ENCODE measurements at regions not wholly inside any gene's neighbourhood (a gene's known extent, or its start where the extent isn't known, plus 50 kb on each side); places are given as distances from the start of the nearest gene placed in this dataset.

GRCh38 chr15:46146002-46146401, 511.2 kb downstream of the SQOR start:
- Histone ChIP-seq H3K27ac (no peak overlapping the region), H3K9me3 (no peaks in the 10 kb centered on the region), H3K36me3 (peaks cover 0 to 2% of the 10 kb centered on the region in 2 donors), H3K4me1 (no peaks in the 10 kb centered on the region), H3K4me3 (no peak overlapping the region), H3K27me3 (no peaks in the 10 kb centered on the region)
- TF ChIP-seq CTCF (IDR thresholded peaks at IDR 0.05) (no peak), POLR2A (IDR thresholded peaks at IDR 0.05) (no peak)
- intact Hi-C loops (cut with DNase I; ENCODE audit: low total_unique reads): no loop called here
- no peak for DNase-seq

GRCh38 chr15:46146915-46147314, 512.1 kb downstream of the SQOR start:
- no peak for DNase-seq

GRCh38 chr15:46151786-46152185, 517.0 kb downstream of the SQOR start:
- DNase-seq: no peak
- H3K9me3 ChIP-seq: no peaks in the 10 kb centered on the region
- H3K27ac ChIP-seq: no peak overlapping the region
- intact Hi-C loops (cut with DNase I; ENCODE audit: low total_unique reads): no loop called here
- H3K36me3 ChIP-seq: peaks cover 0 to 2% of the 10 kb centered on the region in 2 donors
- no peaks in the 10 kb centered on the region for H3K27me3 ChIP-seq
- no peaks in the 10 kb centered on the region for H3K4me1 ChIP-seq
- TF ChIP-seq CTCF (IDR thresholded peaks at IDR 0.05) (no peak), POLR2A (IDR thresholded peaks at IDR 0.05) (no peak)
- no peak overlapping the region for H3K4me3 ChIP-seq

More at GRCh38 chr15:46146915-46147314, 512.1 kb downstream of the SQOR start:
- TF ChIP-seq POLR2A (IDR thresholded peaks at IDR 0.05) (no peak), CTCF (IDR thresholded peaks at IDR 0.05) (no peak)
- H3K27ac ChIP-seq: no peak overlapping the region
- no peak overlapping the region for H3K4me3 ChIP-seq
- no peaks in the 10 kb centered on the region for H3K4me1 ChIP-seq
- peaks cover 0 to 2% of the 10 kb centered on the region in 2 donors for H3K36me3 ChIP-seq
- no peaks in the 10 kb centered on the region for H3K27me3 ChIP-seq
- intact Hi-C loops (cut with DNase I; ENCODE audit: low total_unique reads): no loop called here
- no peaks in the 10 kb centered on the region for H3K9me3 ChIP-seq

GRCh38 chr15:46166750-46167149, 531.9 kb downstream of the SQOR start:
- Histone ChIP-seq H3K27ac (no peak overlapping the region), H3K27me3 (no peaks in the 10 kb centered on the region), H3K4me1 (no peaks in the 10 kb centered on the region), H3K9me3 (peaks cover 0 to under 1% of the 10 kb centered on the region in 2 donors), H3K36me3 (no peaks in the 10 kb centered on the region), H3K4me3 (no peak overlapping the region)
- intact Hi-C loops (cut with DNase I; ENCODE audit: low total_unique reads): no loop called here
- no peak for DNase-seq
- no peak for TF ChIP-seq CTCF (IDR thresholded peaks at IDR 0.05)
- TF ChIP-seq POLR2A (IDR thresholded peaks at IDR 0.05): no peak

GRCh38 chr15:46170326-46170725, 535.5 kb downstream of the SQOR start:
- DNase-seq: no peak
- Histone ChIP-seq H3K9me3 (no peaks in the 10 kb centered on the region), H3K27ac (no peak overlapping the region), H3K4me1 (no peaks in the 10 kb centered on the region), H3K27me3 (no peaks in the 10 kb centered on the region), H3K4me3 (no peak overlapping the region), H3K36me3 (no peaks in the 10 kb centered on the region)
- intact Hi-C loops (cut with DNase I; ENCODE audit: low total_unique reads): no loop called here
- no peak for TF ChIP-seq POLR2A (IDR thresholded peaks at IDR 0.05)
- TF ChIP-seq CTCF (IDR thresholded peaks at IDR 0.05): no peak

All from uterus (tissue), 3 donors.